HEK293T (cell line): ENCODE measurements at regions not wholly inside any gene's neighbourhood (a gene's known extent, or its start where the extent isn't known, plus 50 kb on each side); places are given as distances from the start of the nearest gene placed in this dataset.

Experiments used
- ARNT ChIP-seq: fragments of 450-650 bp; IDR thresholded peaks from 2 replicates; pipeline ENCODE4 v1.6.1; 2017; ENCODE audit warnings: mild to moderate bottlenecking
- BHLHE40 ChIP-seq: fragments of 450-650 bp; IDR thresholded peaks from 2 replicates; pipeline ENCODE4 v1.6.1; 2016; ENCODE audit warnings: mild to moderate bottlenecking, moderate library complexity, borderline replicate concordance
- ELF4 ChIP-seq: fragments of 450-650 bp; IDR thresholded peaks from 2 replicates; pipeline ENCODE4 v1.6.1; 2017; ENCODE audit warnings: antibody characterized with exemption
- FOXA1 ChIP-seq: fragments of 450-650 bp; IDR thresholded peaks from 2 replicates; pipeline ENCODE4 v1.6.1; 2016; ENCODE audit warnings: mild to moderate bottlenecking
- FOXK2 ChIP-seq: fragments of 450-650 bp; IDR thresholded peaks from 2 replicates; pipeline ENCODE4 v1.6.1; 2016; ENCODE audit warnings: mild to moderate bottlenecking
- HDGF ChIP-seq: fragments of 450-650 bp; IDR thresholded peaks from 2 replicates; pipeline ENCODE4 v1.6.1; 2017; ENCODE audit warnings: antibody characterized with exemption, borderline replicate concordance
- L3MBTL2 ChIP-seq: fragments of 450-650 bp; conservative IDR thresholded peaks from 2 replicates; pipeline ENCODE4 v1.6.1; 2016; ENCODE audit warnings: mild to moderate bottlenecking
- LEF1 ChIP-seq: fragments of 450-650 bp; IDR thresholded peaks from 2 replicates; pipeline ENCODE4 v1.6.1; 2017; ENCODE audit warnings: mild to moderate bottlenecking, borderline replicate concordance
- SP1 ChIP-seq: fragments of 450-650 bp; IDR thresholded peaks from 2 replicates; pipeline ENCODE4 v1.6.1; 2017
- SUZ12 ChIP-seq: fragments of 450-650 bp; IDR thresholded peaks from 2 replicates; pipeline ENCODE4 v1.6.1; 2016; ENCODE audit warnings: mild to moderate bottlenecking
- TARDBP ChIP-seq: fragments of 450-650 bp; IDR thresholded peaks from 2 replicates; pipeline ENCODE4 v1.6.1; 2016
- TF ChIP-seq, protein P1 (sequence below): fragments of 450-650 bp; IDR thresholded peaks from 2 replicates; pipeline ENCODE4 v1.6.1; 2016

DNA sequence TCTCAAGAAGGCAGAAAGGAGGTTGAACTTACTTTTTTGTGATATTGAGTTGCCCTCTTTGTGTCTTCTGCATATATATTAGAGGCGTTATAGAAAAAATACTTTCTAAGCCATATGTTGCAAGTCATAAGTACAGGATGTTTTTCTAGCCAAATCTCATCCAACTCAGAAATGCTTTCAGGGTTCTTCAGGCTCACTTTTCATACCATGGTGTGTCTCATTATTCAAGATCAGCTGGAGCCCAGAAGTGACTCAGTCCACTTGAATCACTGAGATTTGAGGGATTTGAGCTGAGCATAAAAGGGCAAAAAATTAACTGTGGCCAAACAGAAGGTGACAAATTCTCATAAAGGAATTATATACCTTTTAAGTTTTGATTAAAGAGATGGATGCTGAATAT is 157.3 kb downstream of the WNT5A start:
- TF ChIP-seq SP1 (no peak), FOXK2 (no peak), ARNT (no peak), LEF1 (no peak), FOXA1 (no peak), BHLHE40 (no peak), TARDBP (no peak), ELF4 (no peak), SUZ12 (no peak), HDGF (no peak), L3MBTL2 (no peak)
- TF ChIP-seq, protein P1, sequence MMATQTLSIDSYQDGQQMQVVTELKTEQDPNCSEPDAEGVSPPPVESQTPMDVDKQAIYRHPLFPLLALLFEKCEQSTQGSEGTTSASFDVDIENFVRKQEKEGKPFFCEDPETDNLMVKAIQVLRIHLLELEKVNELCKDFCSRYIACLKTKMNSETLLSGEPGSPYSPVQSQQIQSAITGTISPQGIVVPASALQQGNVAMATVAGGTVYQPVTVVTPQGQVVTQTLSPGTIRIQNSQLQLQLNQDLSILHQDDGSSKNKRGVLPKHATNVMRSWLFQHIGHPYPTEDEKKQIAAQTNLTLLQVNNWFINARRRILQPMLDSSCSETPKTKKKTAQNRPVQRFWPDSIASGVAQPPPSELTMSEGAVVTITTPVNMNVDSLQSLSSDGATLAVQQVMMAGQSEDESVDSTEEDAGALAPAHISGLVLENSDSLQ: no peak
